Epidermal melanocyte (primary cell): ENCODE measurements at regions not wholly inside any gene's neighbourhood (a gene's known extent, or its start where the extent isn't known, plus 50 kb on each side); places are given as distances from the start of the nearest gene placed in this dataset.
A peak's percentile ranks its signal among the peaks of the same experiment; 100 is the strongest.
"Not testable (repeated sequence)": the region's sequence is repeated elsewhere in the genome, so short reads cannot be mapped to it uniquely, and the experiment has no call there.

Source experiments
- DNase-seq: peaks from one replicate; pipeline ENCODE4 v3.0.0; 2011; ENCODE audit warnings: low spot score; ENCODE audit not compliant: insufficient read length

DNA sequence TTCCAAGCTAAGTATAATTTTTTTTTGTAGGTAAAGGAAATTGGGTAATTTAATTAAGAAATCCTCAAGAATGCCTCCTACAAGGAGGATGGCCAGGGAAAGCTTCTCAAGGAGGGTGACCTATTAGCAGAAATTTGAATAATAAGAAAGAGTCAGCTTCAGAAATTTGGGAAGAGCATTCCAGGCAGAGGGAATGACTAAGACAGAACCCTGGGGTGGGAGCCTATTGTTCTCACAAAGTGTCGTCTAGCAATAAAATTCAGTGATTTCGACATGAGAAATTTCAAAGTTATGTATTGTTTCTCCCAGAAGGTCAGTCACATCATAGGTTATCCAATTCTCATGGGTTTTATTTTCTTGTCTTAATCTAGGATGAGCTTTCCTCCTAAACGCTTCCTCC is 1168.4 kb downstream of the AACS start:
- DNase-seq = no peak

DNA sequence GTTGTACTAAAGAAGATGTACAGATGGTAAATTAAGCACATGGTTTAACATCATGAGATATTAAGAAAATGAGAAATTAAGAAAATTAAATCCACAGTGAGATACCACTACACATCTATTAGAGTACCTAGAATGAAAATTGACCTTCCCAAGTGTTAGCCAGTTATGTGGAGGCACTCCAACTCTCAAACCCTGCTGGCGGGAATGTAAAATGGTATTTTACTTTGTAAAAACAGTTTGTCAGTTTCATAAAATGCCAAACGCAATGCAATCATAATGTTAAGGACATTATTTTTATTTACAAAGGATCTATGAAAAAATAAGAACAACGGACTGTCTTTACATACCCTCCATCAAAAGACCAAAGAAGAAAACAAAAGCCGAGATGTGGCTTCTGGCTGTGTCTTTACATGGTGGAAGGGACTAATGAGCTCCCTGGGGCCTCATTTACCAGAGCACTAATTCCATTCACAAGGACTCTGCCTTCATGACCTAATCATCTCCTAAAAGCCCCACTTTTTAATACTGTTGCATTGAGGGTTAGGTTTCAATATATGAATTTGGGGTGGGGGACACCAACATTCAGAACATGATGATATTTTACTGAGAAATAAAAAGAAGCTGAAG is 1178.7 kb downstream of the AACS start:
- DNase-seq = no peak

DNA sequence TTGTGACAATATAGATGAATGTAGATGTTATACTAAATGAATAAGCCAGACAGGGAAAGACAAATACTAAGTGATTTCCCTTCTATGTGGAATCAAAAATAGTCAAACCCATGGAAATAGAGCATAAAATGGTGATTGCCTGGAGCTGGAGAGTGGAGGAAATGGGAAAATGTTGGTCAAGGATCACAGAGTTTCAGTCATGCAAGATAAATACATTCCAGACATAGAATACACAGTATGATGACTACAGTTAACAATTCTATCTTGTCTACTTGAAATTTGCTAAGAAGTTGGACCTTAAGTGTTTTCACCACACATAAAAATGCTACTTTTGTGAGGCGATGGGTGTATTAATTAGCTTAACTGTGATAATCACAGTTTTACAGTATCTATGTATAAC is 1182.7 kb downstream of the AACS start:
- no peak for DNase-seq

DNA sequence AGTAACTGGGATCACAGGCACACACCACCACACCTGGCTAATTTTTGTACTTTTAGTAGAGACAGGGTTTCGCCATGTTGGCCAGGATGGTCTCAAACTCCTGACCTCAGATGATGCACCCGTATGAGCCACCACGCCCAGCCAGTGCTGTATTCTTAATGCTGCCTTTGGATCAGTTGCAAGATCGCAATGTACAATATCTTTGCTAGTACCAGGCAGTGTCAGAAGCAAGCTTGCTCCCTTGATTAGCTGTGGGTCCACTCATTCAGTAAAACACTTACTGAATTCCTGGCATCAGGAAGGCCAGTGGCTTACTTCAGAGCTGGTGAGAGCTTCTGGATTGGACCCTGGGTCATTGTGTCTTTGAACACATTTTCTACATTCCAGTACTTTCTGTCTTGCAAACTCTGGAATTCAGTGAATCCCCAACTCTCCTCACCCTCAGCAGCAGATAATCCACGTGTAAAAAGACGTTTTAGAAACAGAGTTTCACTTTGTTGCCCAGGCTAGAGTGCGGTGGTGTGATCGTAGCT is 1183.7 kb downstream of the AACS start:
- DNase-seq = no peak

DNA sequence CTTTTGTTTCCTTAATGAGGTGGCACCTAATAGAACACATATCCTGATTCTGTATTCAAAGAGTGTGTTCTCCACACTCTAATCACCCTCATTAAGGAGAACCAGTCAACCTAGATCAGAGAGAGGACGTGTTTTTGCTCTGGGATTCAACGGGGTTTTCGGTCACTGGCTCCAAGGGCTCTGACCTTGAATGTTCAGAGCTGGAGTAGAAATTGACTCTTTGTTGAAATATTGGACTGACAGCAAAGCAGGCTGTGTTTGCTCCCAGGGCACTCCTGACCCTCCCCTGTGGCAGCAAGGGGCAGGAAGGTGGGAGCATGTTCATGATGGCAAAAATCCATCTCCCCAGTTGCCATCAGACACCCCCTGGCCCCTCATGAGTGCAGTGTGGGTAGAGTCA is 1193.0 kb downstream of the AACS start:
- no peak for DNase-seq

DNA sequence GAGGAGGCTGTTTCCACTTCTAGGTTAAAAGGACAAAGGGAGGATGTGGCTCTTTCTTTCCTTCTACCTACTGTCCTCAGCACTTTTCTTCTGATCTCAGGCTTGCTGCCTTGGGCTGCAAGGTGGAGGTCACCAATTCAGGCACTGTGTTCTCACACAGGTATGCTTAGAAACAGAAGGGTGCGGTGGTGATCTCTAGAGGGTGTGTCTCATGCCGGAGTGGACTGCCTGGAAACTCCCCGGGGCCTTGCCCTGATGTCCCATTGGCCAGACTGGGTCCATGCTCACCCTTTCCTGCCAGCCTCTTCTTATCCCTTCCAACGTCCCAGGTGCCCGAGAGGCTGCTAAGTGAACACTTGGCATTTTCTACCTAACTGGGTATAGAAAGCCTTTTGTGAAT is 1197.6 kb downstream of the AACS start:
- no peak for DNase-seq

DNA sequence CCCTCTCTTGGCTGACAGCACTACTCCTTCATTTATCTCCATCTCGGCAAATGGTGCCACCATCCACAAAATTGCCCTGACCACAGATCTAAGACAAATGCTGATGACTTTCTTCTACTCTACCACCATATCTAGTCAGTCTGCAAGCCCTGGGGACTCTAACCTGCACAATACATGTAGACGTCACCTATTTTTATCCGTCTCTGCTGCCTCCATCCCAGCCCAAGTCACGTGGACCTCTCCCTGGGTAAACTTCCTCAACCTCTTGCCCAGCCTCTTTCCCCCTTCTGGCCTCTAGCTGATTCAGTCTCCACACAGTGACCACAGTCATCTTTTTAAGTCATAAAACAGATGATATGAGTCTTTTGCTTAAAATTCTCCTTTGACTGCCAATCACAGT is 1203.0 kb downstream of the AACS start:
- DNase-seq = no peak

DNA sequence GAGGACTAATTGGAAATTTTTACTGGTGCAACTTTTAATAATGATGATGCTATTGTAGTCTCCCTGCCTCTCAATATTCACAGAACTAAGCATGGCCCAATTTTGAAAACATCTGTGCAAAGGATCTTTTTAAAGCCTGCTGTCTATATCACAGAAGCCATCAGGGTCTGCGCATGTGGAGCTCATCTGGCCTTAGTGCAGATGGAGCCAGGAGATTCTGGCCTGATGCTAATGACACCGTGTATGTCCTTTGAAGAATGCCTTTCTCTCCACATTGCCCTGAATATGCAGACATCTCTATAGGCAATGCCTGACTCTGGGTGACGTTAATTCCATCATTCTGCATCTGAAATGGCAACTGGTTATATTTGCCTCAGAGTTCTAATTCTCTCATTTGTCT is 1205.9 kb downstream of the AACS start:
- DNase-seq = no peak

DNA sequence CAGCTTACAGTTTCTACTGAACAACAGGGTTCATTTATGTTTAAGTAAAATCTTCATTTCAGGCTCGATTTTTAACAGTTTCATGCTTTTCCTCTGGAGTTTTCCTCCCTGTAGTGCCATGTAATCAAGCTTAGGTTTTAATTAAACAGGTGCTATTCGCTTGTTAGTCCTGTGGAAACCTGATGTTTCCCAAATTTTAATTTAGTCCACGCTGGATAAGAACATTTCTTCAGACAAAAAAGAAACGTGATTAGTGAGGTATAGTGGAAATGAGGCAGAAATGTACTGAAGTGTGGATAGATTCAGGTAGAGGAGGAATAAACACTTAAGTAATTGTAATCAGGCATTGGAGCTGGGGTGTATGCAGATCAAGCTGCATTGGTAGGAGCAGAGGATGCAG is 1217.5 kb downstream of the AACS start:
- no peak for DNase-seq

DNA sequence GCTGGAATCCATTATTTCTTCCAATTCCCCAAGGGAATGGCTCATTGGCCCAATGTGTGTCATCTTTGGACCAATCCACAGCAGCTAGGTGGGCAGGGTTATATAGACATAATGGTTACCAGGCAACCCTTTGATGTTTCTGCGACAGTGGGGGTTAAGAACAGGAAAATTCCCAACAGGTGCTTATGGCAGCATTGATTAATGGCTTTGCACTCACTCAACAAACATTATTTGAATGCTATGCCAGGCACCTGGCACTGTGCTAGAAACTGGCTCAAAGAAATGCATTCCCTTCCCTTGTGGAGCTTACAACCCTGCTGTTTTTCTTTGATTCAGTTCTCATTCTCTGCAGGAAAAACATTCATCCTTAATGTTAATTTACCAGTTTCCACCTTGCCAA is 1221.0 kb downstream of the AACS start:
- DNase-seq = no peak

DNA sequence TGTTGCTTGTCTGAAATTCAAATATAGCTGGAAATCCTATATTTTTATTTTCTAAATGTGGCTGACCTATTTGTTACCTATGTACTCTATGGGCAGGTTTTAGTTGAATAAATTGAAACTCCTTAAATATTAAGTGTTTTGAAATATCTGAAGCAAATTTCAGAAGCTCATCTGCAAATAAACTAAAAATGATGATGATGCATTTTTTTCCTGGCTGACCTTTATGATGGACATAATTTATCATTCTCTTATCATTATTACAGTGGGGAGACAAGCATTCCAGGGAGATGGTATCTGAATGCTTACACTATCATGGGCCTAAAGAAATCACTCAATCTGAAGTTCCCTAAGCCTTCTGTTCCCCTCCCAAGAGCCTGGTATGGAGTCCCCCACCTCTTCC is 1225.2 kb downstream of the AACS start:
- no peak for DNase-seq

DNA sequence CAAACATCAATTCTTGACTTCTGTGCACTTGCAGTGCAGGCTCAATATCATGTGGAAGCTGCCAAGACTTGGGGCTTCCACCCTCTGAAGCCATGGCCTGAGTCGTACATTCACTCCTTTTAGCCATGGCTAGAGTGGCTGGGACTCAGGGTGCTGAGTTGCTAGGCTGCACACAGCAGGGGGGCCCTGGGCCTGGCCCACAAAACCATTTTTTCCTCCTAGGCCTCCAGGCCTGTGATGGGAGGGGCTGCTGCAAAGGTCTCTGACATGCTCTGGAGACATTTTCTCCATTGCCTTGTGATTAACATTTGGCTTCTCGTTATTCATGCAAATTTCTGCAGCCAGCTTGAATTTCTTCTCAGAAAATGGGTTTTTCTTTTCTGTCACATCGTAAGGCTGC is 1226.8 kb downstream of the AACS start:
- not testable (repeated sequence) for DNase-seq

DNA sequence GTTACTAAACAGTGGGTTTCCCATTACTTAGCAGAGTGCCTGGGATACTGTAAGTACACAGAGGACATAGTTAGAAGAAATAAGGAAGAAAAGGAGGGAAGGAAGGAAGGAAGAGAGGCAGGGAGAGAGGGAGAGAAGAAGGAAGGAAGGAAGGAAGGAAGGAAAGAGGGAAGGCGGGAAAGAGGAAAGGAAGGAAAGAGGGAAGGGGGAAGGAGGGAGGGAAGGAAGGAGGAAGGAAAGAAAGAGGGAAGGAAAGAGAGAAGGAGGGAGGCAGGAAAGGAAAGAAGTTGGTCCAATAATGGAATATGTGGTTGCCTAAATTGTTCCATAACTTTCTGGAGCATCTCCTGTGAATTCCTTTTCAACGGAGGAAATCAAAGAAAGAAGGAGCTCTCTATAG is 1230.4 kb downstream of the AACS start:
- DNase-seq = no peak

DNA sequence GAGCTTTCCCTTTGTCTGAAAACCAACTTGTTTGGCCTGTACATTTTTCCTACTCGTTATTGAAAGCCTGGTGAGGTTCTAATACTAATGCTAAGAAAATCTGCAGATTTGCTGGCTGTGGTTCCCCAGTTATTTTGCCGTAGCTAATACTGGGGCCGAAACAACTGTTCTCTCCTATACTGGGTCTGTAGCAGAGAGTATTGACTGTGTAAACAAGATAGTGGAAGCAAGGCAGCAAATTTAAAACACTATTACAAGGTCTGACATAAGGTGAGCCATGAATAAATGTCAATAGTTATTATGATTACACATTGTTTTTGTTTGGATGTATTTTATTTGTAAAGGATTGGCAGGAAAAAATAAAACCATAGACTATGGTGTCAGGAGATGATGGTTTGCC is 1244.0 kb downstream of the AACS start:
- no peak for DNase-seq

DNA sequence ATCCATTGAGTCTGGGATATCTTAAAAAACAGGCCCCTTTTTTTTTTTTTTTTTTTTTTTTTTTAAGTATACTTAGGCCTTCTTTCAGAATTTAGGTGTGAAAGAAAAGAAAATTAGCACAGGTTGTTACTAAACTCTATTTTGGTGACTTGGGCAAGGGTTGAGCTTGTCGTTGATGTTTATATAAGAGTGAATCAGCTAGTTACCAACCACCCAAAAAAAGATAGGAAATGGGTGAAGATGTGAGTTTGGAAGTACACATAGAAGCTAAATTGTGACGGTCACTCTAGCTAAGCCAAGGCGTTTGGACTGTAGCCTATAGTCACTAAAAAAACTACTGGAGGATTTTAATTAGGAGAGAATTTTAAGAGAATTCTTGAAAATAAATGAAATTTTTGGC is 1247.2 kb downstream of the AACS start:
- no peak for DNase-seq

DNA sequence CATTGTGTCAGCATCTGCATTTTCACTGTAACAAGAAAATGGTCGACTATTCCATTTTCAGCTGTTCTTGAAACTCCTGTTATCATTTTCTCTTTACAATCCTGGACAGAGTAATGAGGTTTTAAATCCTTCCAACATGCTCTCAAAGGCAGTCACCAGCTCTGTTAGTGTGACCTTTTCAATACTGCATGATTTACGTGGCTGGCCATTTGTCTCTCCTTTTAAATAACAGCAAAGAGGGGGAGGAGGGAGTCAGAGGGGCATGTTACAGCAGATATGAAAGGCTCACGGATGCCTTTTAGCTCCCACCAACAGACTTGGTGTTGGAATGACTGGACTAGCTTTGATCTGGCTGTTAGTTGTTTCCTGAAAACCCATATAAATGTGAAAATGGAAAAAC is 1251.2 kb downstream of the AACS start:
- no peak for DNase-seq

DNA sequence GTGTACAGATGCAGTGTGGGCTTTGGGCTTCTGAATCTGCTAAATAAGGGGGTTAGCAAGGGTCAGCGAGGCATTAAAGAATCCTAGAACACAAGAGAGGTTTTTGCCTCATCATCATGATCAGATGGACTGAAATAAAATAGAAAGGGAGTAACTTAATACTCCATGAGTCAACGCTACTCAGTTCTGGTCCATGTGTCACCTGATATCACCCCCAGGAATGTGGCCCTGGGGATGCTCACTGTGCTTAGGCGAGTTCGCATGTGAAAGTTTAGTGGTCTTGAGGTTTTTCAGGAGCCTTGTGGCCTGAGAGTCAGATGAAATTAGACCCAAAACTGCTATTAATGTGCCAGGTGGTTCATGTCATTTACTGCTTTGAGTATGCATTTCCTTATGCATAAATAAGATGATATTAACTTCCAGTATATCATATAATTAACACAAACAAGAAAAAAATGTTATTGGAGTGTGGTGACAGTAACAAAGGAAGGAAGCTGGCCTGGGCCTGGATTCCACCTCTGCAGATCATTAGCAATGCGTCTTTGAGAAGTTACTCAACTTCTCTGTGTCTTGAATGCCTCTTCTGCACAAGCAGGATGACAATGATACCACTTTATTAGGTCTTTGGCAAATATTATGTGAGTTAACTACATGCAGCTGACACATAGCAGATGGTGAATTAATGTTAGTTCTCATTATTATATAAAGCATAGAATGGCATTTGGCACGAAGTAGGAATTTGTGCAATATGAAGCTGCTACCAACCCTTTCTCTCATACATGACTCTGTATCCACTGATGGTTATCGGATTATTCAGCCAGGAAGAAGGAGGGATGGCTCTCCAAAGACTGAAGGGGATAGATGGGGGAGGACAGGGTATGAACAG is 1272.6 kb downstream of the AACS start:
- peak; percentile 67 for DNase-seq

DNA sequence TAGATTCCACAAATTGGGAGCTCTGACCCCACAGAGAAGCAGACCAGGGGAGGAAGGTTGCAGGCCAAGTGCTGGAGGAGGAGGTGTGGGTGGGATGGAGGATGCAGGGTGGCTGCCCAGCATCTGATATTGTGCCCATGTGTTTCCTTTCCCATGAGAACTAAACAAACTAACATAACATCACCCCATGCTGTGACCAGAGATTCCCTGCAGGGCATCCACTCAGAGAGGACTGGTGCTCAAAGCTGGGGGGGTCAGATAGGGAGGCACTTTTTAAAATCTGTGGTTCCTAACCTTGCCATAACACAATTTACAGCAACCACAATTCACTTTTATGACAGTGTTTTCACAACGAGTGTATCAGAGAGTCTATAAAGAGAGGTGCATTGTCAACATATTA is 1277.6 kb downstream of the AACS start:
- no peak for DNase-seq

DNA sequence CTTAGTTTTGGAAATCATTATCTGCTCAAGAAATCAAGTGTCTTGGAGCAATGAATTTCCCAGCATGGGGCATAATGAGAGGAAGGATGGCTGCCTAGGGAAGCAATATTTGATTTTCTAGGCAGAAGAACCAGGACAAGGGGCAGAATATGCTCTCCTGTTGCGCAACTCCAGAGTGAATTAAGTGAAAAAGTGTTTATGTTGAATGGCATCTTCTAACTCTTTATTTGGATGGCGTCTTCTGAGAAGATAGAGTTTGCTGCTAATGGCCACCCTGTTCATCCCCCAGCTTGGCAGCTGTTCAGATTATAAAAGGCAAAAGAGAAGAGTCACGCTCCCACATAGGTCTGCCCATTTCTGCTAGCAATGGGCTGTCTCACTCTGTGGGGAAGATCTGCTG is 1278.1 kb downstream of the AACS start:
- DNase-seq = no peak

DNA sequence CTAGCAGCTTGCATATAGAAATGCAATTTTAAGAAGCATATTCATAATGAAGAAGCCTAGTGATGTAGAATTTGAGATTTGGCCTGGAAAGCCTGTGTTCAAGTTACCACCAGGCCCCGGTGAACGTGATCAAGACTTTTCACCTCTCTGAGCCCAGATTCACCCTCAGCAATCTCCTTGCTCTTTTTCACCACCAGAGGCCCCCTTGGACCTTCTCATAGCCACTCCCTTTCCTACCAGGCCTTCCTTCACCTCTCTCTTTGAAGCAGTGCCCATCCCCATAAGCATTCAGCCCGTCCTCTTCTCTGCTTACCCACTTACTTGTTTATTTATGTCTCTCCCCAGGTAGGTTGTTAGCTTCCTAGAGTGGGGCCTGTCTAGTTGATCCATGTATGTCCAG is 1280.9 kb downstream of the AACS start:
- no peak for DNase-seq

DNA sequence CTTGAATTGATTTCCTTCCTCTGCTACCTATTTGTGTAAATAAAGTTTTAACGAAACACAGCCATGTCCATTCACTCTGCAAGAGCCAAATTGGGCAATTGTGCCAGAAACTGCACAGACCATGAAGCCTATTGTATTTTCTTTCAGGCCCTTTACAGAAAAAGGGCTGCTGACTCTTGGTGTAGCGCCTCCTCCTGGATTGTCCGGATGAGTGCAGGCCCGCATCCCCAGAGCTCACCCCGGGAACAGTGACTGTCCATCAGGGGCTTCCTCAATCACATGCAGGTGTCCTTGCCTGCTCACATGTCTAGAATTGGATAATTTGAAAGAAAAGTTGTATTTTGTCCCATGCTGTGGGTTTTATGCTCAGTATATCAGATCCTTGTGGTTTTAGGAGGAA is 1282.2 kb downstream of the AACS start:
- no peak for DNase-seq

DNA sequence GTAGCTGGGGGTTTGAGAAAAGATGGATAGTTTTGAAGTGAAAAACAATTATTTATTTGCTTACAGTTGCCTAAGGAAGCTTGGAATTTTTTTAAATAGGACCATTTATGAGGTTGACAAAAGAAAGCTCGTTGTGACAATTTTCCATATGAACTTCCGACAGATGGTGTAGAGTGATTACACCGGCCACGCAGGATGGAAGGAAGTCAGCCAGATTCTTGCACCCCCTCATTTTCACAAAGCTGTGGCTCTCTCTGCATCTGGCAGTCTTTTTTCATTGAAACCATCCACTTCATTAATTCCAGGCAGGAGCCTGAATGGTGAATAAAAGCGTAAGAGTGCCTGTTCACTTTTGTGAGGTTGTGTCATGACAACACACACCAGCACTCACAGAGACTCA is 1284.1 kb downstream of the AACS start:
- no peak for DNase-seq

DNA sequence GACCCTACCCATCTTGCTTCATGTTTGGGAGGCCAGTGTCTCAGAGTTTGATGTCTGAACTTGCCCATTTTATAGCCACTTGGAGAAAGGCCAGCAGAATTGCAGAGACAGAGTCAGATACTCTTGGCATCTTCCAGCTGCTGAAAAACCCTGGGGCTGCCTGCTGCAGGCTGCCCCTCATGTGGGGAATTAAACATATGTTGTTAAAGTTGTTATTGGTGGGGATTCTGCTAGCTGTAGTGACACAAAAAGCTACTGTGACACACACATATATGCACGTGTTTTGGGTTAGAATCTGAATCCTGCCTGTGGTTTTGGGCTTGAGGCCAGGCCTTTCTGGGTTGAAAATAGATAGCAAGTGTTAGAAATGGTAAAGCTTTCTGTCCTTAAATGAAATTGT is 1288.4 kb downstream of the AACS start:
- peak; percentile 17 for DNase-seq
